Mucosa of rectum (tissue), 2 donors: ENCODE measurements at regions not wholly inside any gene's neighbourhood (a gene's known extent, or its start where the extent isn't known, plus 50 kb on each side); places are given as distances from the start of the nearest gene placed in this dataset.
A peak's percentile ranks its signal among the peaks of the same experiment; 100 is the strongest.
"Not testable (repeated sequence)": the region's sequence is repeated elsewhere in the genome, so short reads cannot be mapped to it uniquely, and the experiment has no call there.

ENCODE experiments used
- H3K27ac ChIP-seq, 2 donors: one replicate each; pipeline ENCODE4 v1.7.0; 2013; ENCODE audit warnings: inconsistent platforms in 2 of 2, low read depth in 2 of 2, low read length in 2 of 2
- H3K27me3 ChIP-seq, 2 donors: one replicate each; pipeline ENCODE4 v1.7.0; 2013; ENCODE audit warnings: low read length in 2 of 2; ENCODE audit not compliant: control insufficient read depth in 2 of 2, insufficient read depth in 2 of 2
- H3K36me3 ChIP-seq, 2 donors: one replicate each; pipeline ENCODE4 v1.7.0; 2013; ENCODE audit warnings: low read length in 2 of 2; ENCODE audit not compliant: control insufficient read depth in 2 of 2, insufficient read depth in 2 of 2
- H3K4me1 ChIP-seq, 2 donors: one replicate each; pipeline ENCODE4 v1.7.0; 2013; ENCODE audit warnings: low read length in 2 of 2, mild to moderate bottlenecking in 1 of 2; ENCODE audit not compliant: control insufficient read depth in 2 of 2, insufficient read depth in 2 of 2
- H3K4me3 ChIP-seq, 2 donors: one replicate each; pipeline ENCODE4 v1.7.0; 2013; ENCODE audit warnings: low read length in 2 of 2
- H3K9ac ChIP-seq, 2 donors: one replicate each; pipeline ENCODE4 v1.7.0; 2013; ENCODE audit warnings: low read length in 2 of 2, low read depth in 1 of 2, mild to moderate bottlenecking in 1 of 2
- H3K9me3 ChIP-seq, 2 donors: one replicate each; pipeline ENCODE4 v1.7.0; 2013; ENCODE audit warnings: low read length in 2 of 2; ENCODE audit not compliant: control insufficient read depth in 2 of 2
- donor health status: healthy.
- donor health status: Normal muscosa, but diverticular disease.

- peak overlapping the region; percentile 13 to 52 for H3K27ac ChIP-seq
- H3K9me3 ChIP-seq: no peaks in the 10 kb centered on the region
- no peaks in the 10 kb centered on the region for H3K36me3 ChIP-seq
- no peaks in the 10 kb centered on the region for H3K27me3 ChIP-seq
- H3K4me1 ChIP-seq: peaks cover 5 to 19% of the 10 kb centered on the region in 2 donors
- H3K4me3 ChIP-seq: no peak overlapping the region
- no peak overlapping the region for H3K9ac ChIP-seq
Measured at GRCh38 chr13:106083620-106084350, 451.7 kb downstream of the EFNB2 start.

GRCh38 chr13:106081221-106081620 is 454.2 kb downstream of the EFNB2 start:
- not testable (repeated sequence) for H3K9ac ChIP-seq, H3K27me3 ChIP-seq, H3K9me3 ChIP-seq, H3K27ac ChIP-seq, H3K4me3 ChIP-seq, H3K36me3 ChIP-seq
- peaks cover 0 to 11% of the 10 kb centered on the region in 2 donors for H3K4me1 ChIP-seq

GRCh38 chr13:106078191-106078590 is 457.3 kb downstream of the EFNB2 start:
- H3K27me3 ChIP-seq: no peaks in the 10 kb centered on the region
- H3K27ac ChIP-seq: no peak overlapping the region
- no peaks in the 10 kb centered on the region for H3K9me3 ChIP-seq
- no peak overlapping the region for H3K4me3 ChIP-seq
- H3K4me1 ChIP-seq: no peaks in the 10 kb centered on the region
- no peaks in the 10 kb centered on the region for H3K36me3 ChIP-seq
- H3K9ac ChIP-seq: no peak overlapping the region

DNA sequence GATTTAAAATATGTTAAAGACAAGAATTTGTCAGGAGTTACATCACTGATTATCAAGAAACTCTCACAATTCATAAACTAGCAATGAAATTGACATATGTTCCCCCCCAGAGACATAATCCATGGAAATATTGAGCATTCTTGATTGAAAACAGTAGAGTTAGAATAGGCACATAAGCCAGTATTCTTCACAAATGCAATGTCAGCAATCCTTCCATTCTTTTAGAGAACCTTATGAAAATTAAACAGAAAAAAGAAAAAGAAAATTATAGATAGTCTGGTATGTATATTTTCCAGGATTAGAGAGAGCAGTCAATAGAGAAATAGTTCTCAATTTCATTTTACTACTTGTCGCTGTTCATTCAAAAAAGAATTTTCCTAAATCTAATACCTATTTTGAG is 458.4 kb downstream of the EFNB2 start:
- Histone ChIP-seq H3K27ac (no peak overlapping the region), H3K4me1 (no peaks in the 10 kb centered on the region), H3K36me3 (no peaks in the 10 kb centered on the region), H3K9me3 (no peaks in the 10 kb centered on the region), H3K9ac (no peak overlapping the region), H3K27me3 (no peaks in the 10 kb centered on the region), H3K4me3 (no peak overlapping the region)

GRCh38 chr13:106072014-106072413 is 463.4 kb downstream of the EFNB2 start:
- Histone ChIP-seq H3K27ac (no peak overlapping the region), H3K9ac (no peak overlapping the region), H3K27me3 (no peaks in the 10 kb centered on the region), H3K9me3 (no peaks in the 10 kb centered on the region), H3K4me3 (no peak overlapping the region), H3K4me1 (no peaks in the 10 kb centered on the region), H3K36me3 (no peaks in the 10 kb centered on the region)

- H3K36me3 ChIP-seq: no peaks in the 10 kb centered on the region
- no peak overlapping the region for H3K9ac ChIP-seq
- no peaks in the 10 kb centered on the region for H3K9me3 ChIP-seq
- H3K27ac ChIP-seq: no peak overlapping the region
- no peaks in the 10 kb centered on the region for H3K27me3 ChIP-seq
- no peaks in the 10 kb centered on the region for H3K4me1 ChIP-seq
- H3K4me3 ChIP-seq: no peak overlapping the region
Measured at GRCh38 chr13:106063591-106064313, 471.7 kb downstream of the EFNB2 start.

DNA sequence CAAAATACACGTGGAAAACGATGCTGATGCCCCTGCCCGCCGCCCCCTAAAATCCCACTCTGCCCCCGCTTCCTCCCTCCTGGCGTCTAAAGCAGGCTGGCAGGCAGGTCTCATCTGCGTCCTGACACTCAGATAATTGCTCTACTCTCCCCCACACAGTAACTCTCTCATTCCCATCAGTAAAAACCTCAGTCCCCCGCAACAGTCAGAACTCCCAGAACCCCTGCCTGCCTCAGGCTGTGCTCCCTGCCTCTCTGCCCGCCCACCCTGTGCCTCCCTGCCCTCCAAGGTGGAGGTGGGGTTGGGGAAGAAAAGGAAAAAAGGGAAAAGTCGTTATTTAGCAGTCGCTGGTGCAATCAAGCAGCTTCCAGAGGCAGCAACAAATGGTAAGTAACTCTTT is 473.7 kb downstream of the EFNB2 start:
- Histone ChIP-seq H3K9ac (no peak overlapping the region), H3K4me1 (no peaks in the 10 kb centered on the region), H3K36me3 (no peaks in the 10 kb centered on the region), H3K27ac (no peak overlapping the region), H3K4me3 (no peak overlapping the region), H3K9me3 (no peaks in the 10 kb centered on the region), H3K27me3 (no peaks in the 10 kb centered on the region)

DNA sequence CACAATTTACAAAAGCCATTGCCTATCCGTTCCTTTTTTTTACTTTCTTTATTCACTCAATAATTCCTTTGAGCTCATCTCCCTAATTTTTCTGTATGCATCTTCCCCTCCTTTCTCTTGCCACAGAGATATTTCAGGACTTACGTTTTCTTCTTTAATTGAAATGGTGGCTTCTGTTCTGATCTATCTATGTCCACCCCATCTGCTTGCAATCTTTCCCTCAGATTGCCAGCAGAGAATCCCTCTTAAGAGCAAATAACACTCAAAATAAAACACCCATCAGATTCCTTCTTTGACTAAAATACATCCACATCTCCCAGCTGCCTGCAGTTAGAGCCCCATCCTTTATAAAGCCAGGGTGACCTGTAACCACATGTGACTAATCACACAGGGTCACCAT is 478.6 kb downstream of the EFNB2 start:
- Histone ChIP-seq H3K27me3 (no peaks in the 10 kb centered on the region), H3K36me3 (no peaks in the 10 kb centered on the region), H3K9me3 (no peaks in the 10 kb centered on the region), H3K27ac (no peak overlapping the region), H3K9ac (no peak overlapping the region), H3K4me3 (no peak overlapping the region), H3K4me1 (no peaks in the 10 kb centered on the region)

DNA sequence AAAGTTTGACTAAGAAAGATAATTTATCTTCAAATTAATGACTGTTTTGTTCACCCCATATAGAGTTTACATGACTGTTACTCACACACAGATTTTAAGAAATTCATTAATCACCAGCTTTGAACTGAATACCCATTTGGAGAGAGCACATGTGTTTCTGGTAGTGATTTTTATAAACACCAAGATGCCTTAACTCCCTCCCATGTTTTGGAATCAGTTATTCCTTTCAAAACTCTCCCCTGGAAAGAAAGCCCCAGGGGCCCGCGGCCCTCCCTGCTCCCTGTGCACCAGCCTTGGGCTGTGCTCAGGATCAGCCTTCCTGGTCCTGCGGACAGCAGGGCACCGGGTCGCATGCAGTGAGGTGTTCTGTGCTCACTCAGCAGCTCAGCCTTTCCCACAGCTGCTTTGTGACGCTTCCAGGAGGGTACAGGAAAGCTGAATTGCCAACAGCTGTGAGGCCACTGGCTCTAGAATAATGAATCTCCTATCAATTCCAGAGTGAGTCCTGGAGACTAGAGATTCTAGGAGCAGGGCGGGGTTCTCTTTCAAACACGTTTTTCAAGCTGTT is 483.2 kb downstream of the EFNB2 start:
- Histone ChIP-seq H3K4me1 (no peaks in the 10 kb centered on the region), H3K9ac (no peak overlapping the region), H3K27ac (no peak overlapping the region), H3K36me3 (no peaks in the 10 kb centered on the region), H3K9me3 (no peaks in the 10 kb centered on the region), H3K4me3 (no peak overlapping the region), H3K27me3 (no peaks in the 10 kb centered on the region)

GRCh38 chr13:106049171-106049570 is 486.3 kb downstream of the EFNB2 start:
- Histone ChIP-seq H3K27ac (no peak overlapping the region), H3K9ac (no peak overlapping the region), H3K9me3 (no peaks in the 10 kb centered on the region), H3K4me1 (no peaks in the 10 kb centered on the region), H3K36me3 (no peaks in the 10 kb centered on the region), H3K27me3 (no peaks in the 10 kb centered on the region), H3K4me3 (no peak overlapping the region)
